Keratinocyte (primary cell): ENCODE measurements at regions not wholly inside any gene's neighbourhood (a gene's known extent, or its start where the extent isn't known, plus 50 kb on each side); places are given as distances from the start of the nearest gene placed in this dataset.

Source experiments
- DNase-seq: peaks from one replicate; pipeline ENCODE4 v3.0.0-alpha.2; 2011; ENCODE audit warnings: low read depth, missing footprints, low spot score
- FAIRE-seq: peaks from 2 replicates; lab custom pipeline; 2011; peaks lifted over from hg19 to GRCh38; lab: Jason Lieb, UNC
- H2AFZ ChIP-seq: 2 replicates; pipeline ENCODE4 v1.6.0; 2012; ENCODE audit warnings: low read length, control low read depth, inconsistent platforms; ENCODE audit not compliant: control insufficient read depth
- H3K27ac ChIP-seq: 2 replicates; pipeline ENCODE4 v1.5.1; 2011; ENCODE audit warnings: low read length; ENCODE audit not compliant: control insufficient read depth, insufficient read depth
- H3K27me3 ChIP-seq: 3 replicates; pipeline ENCODE4 v1.6.0; 2011; ENCODE audit warnings: low read length; ENCODE audit not compliant: control insufficient read depth, insufficient read depth; ENCODE audit errors: extremely low read depth
- H3K36me3 ChIP-seq, 2 experiments: 2 replicates in 1 of 2; 3 replicates in 1 of 2; pipeline ENCODE4 v1.5.1; 2011; ENCODE audit warnings: low read length in 2 of 2, mild to moderate bottlenecking in 1 of 2; ENCODE audit not compliant: control insufficient read depth in 2 of 2, insufficient read depth in 2 of 2; ENCODE audit errors: extremely low read depth in 1 of 2
- H3K4me1 ChIP-seq: 3 replicates; pipeline ENCODE4 v1.5.1; 2011; ENCODE audit warnings: low read length; ENCODE audit not compliant: control insufficient read depth, insufficient read depth; ENCODE audit errors: extremely low read depth
- H3K4me2 ChIP-seq: 3 replicates; pipeline ENCODE4 v1.6.0; 2011; ENCODE audit warnings: low read depth, low read length; ENCODE audit not compliant: control insufficient read depth, insufficient read depth; ENCODE audit errors: extremely low read depth
- H3K4me3 ChIP-seq, 3 experiments: fragments of 200-600 bp in 1 of 3; sonication (generic) in 1 of 3; 2 replicates in 2 of 3; 3 replicates in 1 of 3; pipeline ENCODE4 v1.5.1; 2011 to 2016; ENCODE audit warnings: low read length in 3 of 3, mild to moderate bottlenecking in 3 of 3, control low read depth in 2 of 3, inconsistent platforms in 1 of 3, low read depth in 1 of 3, mixed read lengths in 1 of 3, mixed run types in 1 of 3, moderate library complexity in 1 of 3; ENCODE audit not compliant: control insufficient read depth in 2 of 3, insufficient read depth in 2 of 3; ENCODE audit errors: extremely low read depth in 1 of 3
- H3K79me2 ChIP-seq: 2 replicates; pipeline ENCODE4 v1.6.0; 2012; ENCODE audit warnings: low read length; ENCODE audit not compliant: control insufficient read depth, insufficient read depth
- H3K9ac ChIP-seq: 3 replicates; pipeline ENCODE4 v1.6.0; 2011; ENCODE audit warnings: low read length; ENCODE audit not compliant: control insufficient read depth, insufficient read depth; ENCODE audit errors: extremely low read depth
- H3K9me1 ChIP-seq: 3 replicates; pipeline ENCODE4 v1.6.0; 2011; ENCODE audit warnings: low read length; ENCODE audit not compliant: control insufficient read depth, insufficient read depth; ENCODE audit errors: extremely low read depth
- H3K9me3 ChIP-seq: 2 replicates; pipeline ENCODE4 v1.5.1; 2012; ENCODE audit warnings: low read depth, low read length; ENCODE audit not compliant: control insufficient read depth
- H4K20me1 ChIP-seq: 3 replicates; pipeline ENCODE4 v1.6.0; 2011; ENCODE audit warnings: low read length; ENCODE audit not compliant: control insufficient read depth, insufficient read depth; ENCODE audit errors: extremely low read depth
- EZH2 ChIP-seq: IDR thresholded peaks from one replicate; pipeline ENCODE4 v1.6.1; 2012; ENCODE audit warnings: inconsistent platforms, mild to moderate bottlenecking, low read length, moderate library complexity
- dilution Hi-C: fragments of 300-500 bp; cut with MboI; formaldehyde crosslinking; loops from one replicate; pipeline ENCODE4 v1.7.0; 2020; ENCODE audit warnings: low sequenced_read_pairs; ENCODE audit not compliant: extremely low pct_ligation_motif_present
- TF ChIP-seq, protein P1 (sequence below), 3 experiments: IDR thresholded peaks in 1 of 3; conservative IDR thresholded peaks in 1 of 3; optimal IDR thresholded peaks in 1 of 3; 2 replicates in 2 of 3; 3 replicates in 1 of 3; pipeline versions ENCODE3 to v1.5.1; 2011; ENCODE audit warnings: low read length in 3 of 3, mild to moderate bottlenecking in 3 of 3, moderate library complexity in 2 of 3, control low read depth in 1 of 3, inconsistent platforms in 1 of 3; ENCODE audit not compliant: insufficient read depth in 2 of 3; ENCODE audit errors: extremely low read depth in 1 of 3

- no peaks in the 10 kb centered on the region for H3K9me1 ChIP-seq
- H3K79me2 ChIP-seq, result no peaks in the 10 kb centered on the region
- H2AFZ ChIP-seq, result no peak overlapping the region
- no peak for DNase-seq
- no peak overlapping the region for H3K27ac ChIP-seq
- H3K36me3 ChIP-seq, result no peaks in the 10 kb centered on the region
- no peaks in the 10 kb centered on the region for H4K20me1 ChIP-seq
- no peaks in the 10 kb centered on the region for H3K27me3 ChIP-seq
- no peaks in the 10 kb centered on the region for H3K9me3 ChIP-seq
- no peaks in the 10 kb centered on the region for H3K4me1 ChIP-seq
- dilution Hi-C loops, result no loop called here
- no peak overlapping the region for H3K4me3 ChIP-seq
- no peak for FAIRE-seq
- H3K9ac ChIP-seq, result no peak overlapping the region
- H3K4me2 ChIP-seq, result no peak overlapping the region
- TF ChIP-seq EZH2, result no peak
Measured at GRCh38 chr1:54456921-54457529, 50.8 kb upstream of the SSBP3 start.

GRCh38 chr1:54456361-54456760, 50.2 kb upstream of the SSBP3 start:
- Histone ChIP-seq H3K27ac (no peak overlapping the region), H3K9ac (no peak overlapping the region), H3K4me3 (no peak overlapping the region), H3K36me3 (no peaks in the 10 kb centered on the region), H4K20me1 (no peaks in the 10 kb centered on the region), H3K4me1 (no peaks in the 10 kb centered on the region), H3K9me1 (no peaks in the 10 kb centered on the region), H3K27me3 (no peaks in the 10 kb centered on the region), H3K79me2 (no peaks in the 10 kb centered on the region), H3K4me2 (no peak overlapping the region), H2AFZ (no peak overlapping the region), H3K9me3 (no peaks in the 10 kb centered on the region)
- TF ChIP-seq, protein P1, sequence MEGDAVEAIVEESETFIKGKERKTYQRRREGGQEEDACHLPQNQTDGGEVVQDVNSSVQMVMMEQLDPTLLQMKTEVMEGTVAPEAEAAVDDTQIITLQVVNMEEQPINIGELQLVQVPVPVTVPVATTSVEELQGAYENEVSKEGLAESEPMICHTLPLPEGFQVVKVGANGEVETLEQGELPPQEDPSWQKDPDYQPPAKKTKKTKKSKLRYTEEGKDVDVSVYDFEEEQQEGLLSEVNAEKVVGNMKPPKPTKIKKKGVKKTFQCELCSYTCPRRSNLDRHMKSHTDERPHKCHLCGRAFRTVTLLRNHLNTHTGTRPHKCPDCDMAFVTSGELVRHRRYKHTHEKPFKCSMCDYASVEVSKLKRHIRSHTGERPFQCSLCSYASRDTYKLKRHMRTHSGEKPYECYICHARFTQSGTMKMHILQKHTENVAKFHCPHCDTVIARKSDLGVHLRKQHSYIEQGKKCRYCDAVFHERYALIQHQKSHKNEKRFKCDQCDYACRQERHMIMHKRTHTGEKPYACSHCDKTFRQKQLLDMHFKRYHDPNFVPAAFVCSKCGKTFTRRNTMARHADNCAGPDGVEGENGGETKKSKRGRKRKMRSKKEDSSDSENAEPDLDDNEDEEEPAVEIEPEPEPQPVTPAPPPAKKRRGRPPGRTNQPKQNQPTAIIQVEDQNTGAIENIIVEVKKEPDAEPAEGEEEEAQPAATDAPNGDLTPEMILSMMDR (optimal IDR thresholded peaks at IDR 0.05 in 1 of 3, IDR thresholded peaks at IDR 0.05 in 1 of 3, conservative IDR thresholded peaks at IDR 0.05 in 1 of 3; ENCODE audit: extremely low read depth in 1 of 3, insufficient read depth in 2 of 3, low read length in 3 of 3), result no peak
- no peak for TF ChIP-seq EZH2
- DNase-seq, result no peak
- no peak for FAIRE-seq
- dilution Hi-C loops, result no loop called here
